ENCODE measurements at regions not wholly inside any gene's neighbourhood (a gene's known extent, or its start where the extent isn't known, plus 50 kb on each side); places are given as distances from the start of the nearest gene placed in this dataset.

GRCh38 chr5:128644863-128645262 is 106.8 kb upstream of the FBN2 start:
- in situ Hi-C loops (cut with HindIII; ENCODE audit: low pct_unique_long_range_greater_than_20kb, low sequenced_read_pairs) = no loop called here
- no peak overlapping the region for H3K27ac ChIP-seq (ENCODE audit: low read length)
- ChIA-PET POLR2A (no interaction called here), CTCF (no interaction called here)
- no peak for DNase-seq (ENCODE audit: low read depth, low spot score)
- intact Hi-C loops (cut with micrococcal nuclease; ENCODE audit: unreplicated experiment) = no loop called here
- BruUV-seq (replicated peaks) = no TSS peak
- no peaks in the 10 kb centered on the region for H3K36me3 ChIP-seq (ENCODE audit: control insufficient read depth, insufficient read depth, low read length)
- no peaks in the 10 kb centered on the region for H3K27me3 ChIP-seq (ENCODE audit: control insufficient read depth, insufficient read depth, low read length)
- no peak overlapping the region for H3K4me3 ChIP-seq (ENCODE audit: low read depth in 2 of 2, low read length in 2 of 2)
- ATAC-seq = no peak
- TF ChIP-seq REST (IDR thresholded peaks at IDR 0.05; ENCODE audit: insufficient read depth in 1 of 2, low read depth in 2 of 2, low read length in 1 of 2) (no peak), CTCF (IDR thresholded peaks at IDR 0.05) (no peak), SIN3A (IDR thresholded peaks at IDR 0.05; ENCODE audit: borderline replicate concordance, insufficient read depth, low read depth, low read length) (no peak), TCF7L2 (IDR thresholded peaks at IDR 0.05; ENCODE audit: low read depth, low read length) (no peak), POLR2AphosphoS5 (IDR thresholded peaks at IDR 0.05; ENCODE audit: low read depth, low read length) (no peak)
- no peaks in the 10 kb centered on the region for H3K9me3 ChIP-seq (ENCODE audit: control insufficient read depth, insufficient read depth, low read depth, low read length)
- H3K4me1 ChIP-seq (ENCODE audit: control insufficient read depth, insufficient read depth, low read length) = no peaks in the 10 kb centered on the region

- H3K9me3 ChIP-seq (ENCODE audit: control insufficient read depth, insufficient read depth, low read depth, low read length) = no peaks in the 10 kb centered on the region
- TF ChIP-seq CTCF (IDR thresholded peaks at IDR 0.05) (no peak), SIN3A (IDR thresholded peaks at IDR 0.05; ENCODE audit: borderline replicate concordance, insufficient read depth, low read depth, low read length) (no peak), TCF7L2 (IDR thresholded peaks at IDR 0.05; ENCODE audit: low read depth, low read length) (no peak), POLR2AphosphoS5 (IDR thresholded peaks at IDR 0.05; ENCODE audit: low read depth, low read length) (no peak), REST (IDR thresholded peaks at IDR 0.05; ENCODE audit: insufficient read depth in 1 of 2, low read depth in 2 of 2, low read length in 1 of 2) (no peak)
- intact Hi-C loops (cut with micrococcal nuclease; ENCODE audit: unreplicated experiment) (no loop called here), in situ Hi-C loops (cut with HindIII; ENCODE audit: low pct_unique_long_range_greater_than_20kb, low sequenced_read_pairs) (no loop called here)
- ATAC-seq (no peak), DNase-seq (ENCODE audit: low read depth, low spot score) (no peak)
- POLR2A ChIA-PET = no interaction called here
- CTCF ChIA-PET = no interaction called here
- no peak overlapping the region for H3K27ac ChIP-seq (ENCODE audit: low read length)
- H3K4me1 ChIP-seq (ENCODE audit: control insufficient read depth, insufficient read depth, low read length) = no peaks in the 10 kb centered on the region
- H3K27me3 ChIP-seq (ENCODE audit: control insufficient read depth, insufficient read depth, low read length) = no peaks in the 10 kb centered on the region
- no TSS peak for BruUV-seq (replicated peaks)
- no peak overlapping the region for H3K4me3 ChIP-seq (ENCODE audit: low read depth in 2 of 2, low read length in 2 of 2)
- H3K36me3 ChIP-seq (ENCODE audit: control insufficient read depth, insufficient read depth, low read length) = no peaks in the 10 kb centered on the region
Observed at GRCh38 chr5:128645581-128645980, 107.5 kb upstream of the FBN2 start.
